ENCODE measurements at regions not wholly inside any gene's neighbourhood (a gene's known extent, or its start where the extent isn't known, plus 50 kb on each side); places are given as distances from the start of the nearest gene placed in this dataset.

DNA sequence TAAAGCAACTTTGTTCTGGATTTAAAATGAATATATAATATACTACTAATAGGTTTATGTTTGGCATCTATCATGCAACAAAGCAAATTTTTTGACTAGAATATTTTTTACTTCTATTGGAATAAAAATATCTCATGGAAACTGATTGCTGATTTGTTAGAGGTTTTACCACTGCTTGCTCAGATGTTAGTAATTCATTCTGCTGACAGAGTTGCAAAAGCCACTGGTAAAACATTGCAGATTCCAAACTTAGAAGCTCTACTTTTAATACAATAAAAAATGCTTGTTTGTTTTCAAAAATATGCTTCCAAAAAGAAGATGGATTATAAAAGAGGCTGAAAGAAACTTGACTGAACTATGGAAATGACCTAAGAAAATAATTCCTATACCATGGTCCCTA, 795.2 kb downstream of the PCDH18 start:
- Histone ChIP-seq H3K36me3 (no peaks in the 10 kb centered on the region), H3K4me3 (no peak overlapping the region), H3K27me3 (no peaks in the 10 kb centered on the region), H3K9me3 (no peaks in the 10 kb centered on the region), H3K4me1 (no peaks in the 10 kb centered on the region), H3K27ac (no peak overlapping the region)
- TF ChIP-seq, protein P1, sequence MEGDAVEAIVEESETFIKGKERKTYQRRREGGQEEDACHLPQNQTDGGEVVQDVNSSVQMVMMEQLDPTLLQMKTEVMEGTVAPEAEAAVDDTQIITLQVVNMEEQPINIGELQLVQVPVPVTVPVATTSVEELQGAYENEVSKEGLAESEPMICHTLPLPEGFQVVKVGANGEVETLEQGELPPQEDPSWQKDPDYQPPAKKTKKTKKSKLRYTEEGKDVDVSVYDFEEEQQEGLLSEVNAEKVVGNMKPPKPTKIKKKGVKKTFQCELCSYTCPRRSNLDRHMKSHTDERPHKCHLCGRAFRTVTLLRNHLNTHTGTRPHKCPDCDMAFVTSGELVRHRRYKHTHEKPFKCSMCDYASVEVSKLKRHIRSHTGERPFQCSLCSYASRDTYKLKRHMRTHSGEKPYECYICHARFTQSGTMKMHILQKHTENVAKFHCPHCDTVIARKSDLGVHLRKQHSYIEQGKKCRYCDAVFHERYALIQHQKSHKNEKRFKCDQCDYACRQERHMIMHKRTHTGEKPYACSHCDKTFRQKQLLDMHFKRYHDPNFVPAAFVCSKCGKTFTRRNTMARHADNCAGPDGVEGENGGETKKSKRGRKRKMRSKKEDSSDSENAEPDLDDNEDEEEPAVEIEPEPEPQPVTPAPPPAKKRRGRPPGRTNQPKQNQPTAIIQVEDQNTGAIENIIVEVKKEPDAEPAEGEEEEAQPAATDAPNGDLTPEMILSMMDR (IDR thresholded peaks at IDR 0.05) = no peak
- no peak for TF ChIP-seq POLR2A (IDR thresholded peaks at IDR 0.05)
- DNase-seq = no peak
- intact Hi-C loops (cut with DNase I; ENCODE audit: low total_unique reads) = no loop called here

DNA sequence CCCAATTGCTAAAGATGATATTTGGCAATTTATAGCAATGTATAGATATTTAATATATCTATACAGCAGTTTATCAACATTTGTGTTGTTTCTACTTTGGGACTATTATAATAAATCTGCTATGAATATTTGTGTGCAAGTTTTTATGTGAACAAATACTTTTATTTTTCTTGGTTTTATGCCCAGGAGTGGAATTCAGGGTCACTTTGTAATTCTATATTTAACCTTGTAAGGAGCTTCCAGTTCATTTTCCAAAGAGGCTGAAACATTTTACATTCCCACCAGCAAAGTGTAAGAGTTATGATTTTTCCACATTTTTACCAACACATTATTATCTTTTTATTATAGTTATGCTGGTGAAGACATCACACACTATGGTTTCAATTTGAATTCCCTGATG, 801.3 kb downstream of the PCDH18 start:
- DNase-seq = no peak
- Histone ChIP-seq H3K9me3 (no peaks in the 10 kb centered on the region), H3K36me3 (no peaks in the 10 kb centered on the region), H3K27ac (no peak overlapping the region), H3K27me3 (no peaks in the 10 kb centered on the region), H3K4me1 (no peaks in the 10 kb centered on the region), H3K4me3 (no peak overlapping the region)
- intact Hi-C loops (cut with DNase I; ENCODE audit: low total_unique reads) = no loop called here
- TF ChIP-seq, protein P1 (IDR thresholded peaks at IDR 0.05) = no peak

DNA sequence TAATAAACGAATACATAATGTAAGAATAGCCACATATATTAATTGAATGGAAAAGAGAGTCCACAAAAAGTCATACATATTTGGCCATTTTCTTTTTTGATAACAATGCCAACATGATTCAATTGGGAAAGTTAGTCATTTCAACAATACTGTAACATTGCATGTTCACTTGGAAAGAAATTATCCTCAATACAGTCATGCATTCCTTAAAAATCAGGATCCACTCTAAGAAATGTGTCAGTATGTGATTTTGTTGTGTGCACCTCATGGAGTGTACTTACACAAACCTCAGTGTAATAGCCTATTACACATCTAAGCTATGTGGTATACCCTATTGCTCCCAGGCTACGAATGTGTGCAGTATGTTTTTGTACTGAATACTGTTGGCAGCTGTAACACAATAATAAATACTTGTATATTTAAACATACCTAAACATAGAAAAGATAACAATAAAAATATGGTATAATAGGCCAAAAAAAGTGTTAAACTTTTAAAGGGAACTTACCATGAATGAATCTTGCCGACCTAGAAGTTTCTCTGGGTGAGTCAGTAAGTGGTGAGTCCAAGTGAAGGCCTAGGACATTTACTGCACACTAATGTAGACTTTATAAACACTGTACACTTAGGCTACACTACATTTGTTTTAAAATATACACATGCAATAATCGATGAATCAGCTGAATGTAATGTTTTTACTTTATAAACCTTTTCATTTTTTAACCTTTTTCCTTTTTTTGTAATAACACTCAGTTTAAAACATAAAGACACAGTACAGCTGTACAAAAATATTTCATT, 806.8 kb downstream of the PCDH18 start:
- Histone ChIP-seq H3K9me3 (no peaks in the 10 kb centered on the region), H3K4me3 (no peak overlapping the region), H3K27me3 (no peaks in the 10 kb centered on the region), H3K27ac (no peak overlapping the region), H3K36me3 (no peaks in the 10 kb centered on the region), H3K4me1 (no peaks in the 10 kb centered on the region)
- TF ChIP-seq, protein P1 (IDR thresholded peaks at IDR 0.05) = no peak
- TF ChIP-seq POLR2A (IDR thresholded peaks at IDR 0.05) = no peak
- intact Hi-C loops (cut with DNase I; ENCODE audit: low total_unique reads) = no loop called here
- no peak for DNase-seq

DNA sequence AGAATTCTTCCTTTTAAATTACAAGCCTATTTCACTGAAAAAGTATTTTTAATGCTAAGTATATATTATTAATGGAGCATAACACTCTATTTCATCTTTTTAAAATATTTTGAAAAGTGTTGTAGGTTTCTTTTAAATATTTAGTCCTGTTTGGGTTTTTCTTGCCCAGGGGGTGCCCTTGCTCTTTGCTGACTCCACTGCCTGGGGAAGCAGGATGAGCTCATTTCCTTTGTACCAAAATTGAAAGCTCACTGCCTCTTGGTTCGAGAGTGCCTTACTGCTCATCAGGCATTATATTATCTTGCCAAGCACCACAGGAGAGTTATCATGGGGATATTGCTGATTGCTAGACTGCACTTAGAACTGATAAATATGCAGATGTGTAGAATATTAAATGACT, 819.2 kb downstream of the PCDH18 start:
- no peak for TF ChIP-seq POLR2A (IDR thresholded peaks at IDR 0.05)
- TF ChIP-seq, protein P1 (IDR thresholded peaks at IDR 0.05) = no peak
- intact Hi-C loops (cut with DNase I; ENCODE audit: low total_unique reads) = no loop called here
- no peak overlapping the region for H3K27ac ChIP-seq
- DNase-seq = no peak
- no peaks in the 10 kb centered on the region for H3K27me3 ChIP-seq
- H3K9me3 ChIP-seq = no peaks in the 10 kb centered on the region
- no peaks in the 10 kb centered on the region for H3K4me1 ChIP-seq
- H3K4me3 ChIP-seq = no peak overlapping the region
- no peaks in the 10 kb centered on the region for H3K36me3 ChIP-seq

DNA sequence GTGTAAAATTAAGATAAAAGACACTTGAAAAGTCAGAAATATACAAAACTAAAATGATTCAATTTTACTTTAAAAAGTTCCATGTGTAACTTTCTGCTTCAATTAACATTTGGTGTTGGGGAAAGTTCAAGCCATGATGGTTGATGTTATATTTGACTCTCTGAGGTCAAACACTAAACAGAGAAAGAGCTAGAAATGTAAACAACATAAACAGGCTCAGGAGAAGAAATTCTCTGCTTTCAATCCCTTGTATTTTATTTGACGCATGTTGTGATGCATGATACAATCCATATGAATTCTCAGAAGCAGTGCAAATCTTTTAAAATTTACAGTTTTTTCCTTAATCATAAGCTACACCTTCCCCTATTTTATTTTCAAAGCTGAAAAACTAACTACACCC, 822.4 kb downstream of the PCDH18 start:
- no peaks in the 10 kb centered on the region for H3K4me1 ChIP-seq
- intact Hi-C loops (cut with DNase I; ENCODE audit: low total_unique reads) = no loop called here
- no peaks in the 10 kb centered on the region for H3K36me3 ChIP-seq
- no peaks in the 10 kb centered on the region for H3K27me3 ChIP-seq
- DNase-seq = no peak
- no peaks in the 10 kb centered on the region for H3K9me3 ChIP-seq
- H3K27ac ChIP-seq = no peak overlapping the region
- TF ChIP-seq POLR2A (IDR thresholded peaks at IDR 0.05) = no peak
- TF ChIP-seq, protein P1 (IDR thresholded peaks at IDR 0.05) = no peak
- H3K4me3 ChIP-seq = no peak overlapping the region
